ENCODE measurements at regions not wholly inside any gene's neighbourhood (a gene's known extent, or its start where the extent isn't known, plus 50 kb on each side); places are given as distances from the start of the nearest gene placed in this dataset.

- TF ChIP-seq CTCF (IDR thresholded peaks at IDR 0.05; ENCODE audit: insufficient read depth, low read length) (no peak), POLR2AphosphoS5 (IDR thresholded peaks at IDR 0.05; ENCODE audit: low read depth) (no peak)
Observed at GRCh38 chr9:91087462-91087759, 274.3 kb downstream of the AUH start.

All from HL-60 (cell line).